HepG2 (cell line): ENCODE measurements at regions not wholly inside any gene's neighbourhood (a gene's known extent, or its start where the extent isn't known, plus 50 kb on each side); places are given as distances from the start of the nearest gene placed in this dataset.

ENCODE experiments used
- ATAC-seq: fragments of 200-7000 bp; cut with Tn5 transposase; 3 replicates; pipeline ENCODE4 v1.9.1; 2020; ENCODE audit warnings: mild to moderate bottlenecking, moderate library complexity
- BruUV-seq: library from RNA; stranded (reverse); fragments of 400-500 nt; replicated peaks from 2 replicates; lab custom pipeline; 2021; lab: Mats Ljungman, UMichigan
- CTCF ChIA-PET: fragments of 300-600 bp; formaldehyde crosslinking; extraction: SDS; loops from one replicate; lab custom pipeline; 2021; ENCODE audit warnings: low total read pairs, inconsistent platforms, low intra/inter-chr PET ratio; lab: Yijun Ruan, JAX
- POLR2A ChIA-PET: fragments of 350-600 bp; sonication (Branson Sonifier 250); formaldehyde crosslinking; loops from one replicate; lab custom pipeline; 2020; ENCODE audit warnings: antibody characterized with exemption, inconsistent platforms; lab: Yijun Ruan, JAX
- DNase-seq: peaks from one replicate; pipeline ENCODE4 v3.0.0-alpha.2; 2015; ENCODE audit warnings: low spot score
- FAIRE-seq: peaks from 3 replicates; lab custom pipeline; 2011; peaks lifted over from hg19 to GRCh38; lab: Jason Lieb, UNC
- H2AFZ ChIP-seq: one replicate; pipeline ENCODE4 v1.6.1; 2011; ENCODE audit warnings: low read length, inconsistent platforms
- H3K27ac ChIP-seq: fragments of 300-600 bp; 3 replicates; pipeline ENCODE4 v1.8.0; 2011; ENCODE audit warnings: mixed run types, mild to moderate bottlenecking, mixed read lengths, low read length, inconsistent platforms; ENCODE audit not compliant: insufficient read depth; ENCODE audit errors: extremely low read length
- H3K27me3 ChIP-seq, 2 experiments: fragments of 200-600 bp in 1 of 2; 2 replicates in 1 of 2; 3 replicates in 1 of 2; pipeline versions ENCODE4 v1.6.0 to v1.8.0; 2011; ENCODE audit warnings: low read length in 2 of 2, mild to moderate bottlenecking in 2 of 2, moderate library complexity in 2 of 2, inconsistent platforms in 1 of 2; ENCODE audit not compliant: insufficient read depth in 2 of 2, control insufficient read depth in 1 of 2
- H3K36me3 ChIP-seq, 2 experiments: fragments of 200-600 bp in 1 of 2; replicated peaks in 1 of 2; 2 replicates in 1 of 2; 3 replicates in 1 of 2; pipeline versions ENCODE4 v1.5.1 to v1.8.0; 2011; ENCODE audit warnings: low read length in 2 of 2, inconsistent platforms in 1 of 2; ENCODE audit not compliant: insufficient read depth in 2 of 2, control insufficient read depth in 1 of 2
- H3K4me1 ChIP-seq: 2 replicates; pipeline ENCODE4 v1.5.1; 2012; ENCODE audit warnings: low read length, inconsistent platforms; ENCODE audit not compliant: insufficient read depth
- H3K4me2 ChIP-seq: 2 replicates; pipeline ENCODE4 v1.6.0; 2011; ENCODE audit warnings: low read depth, low read length, inconsistent platforms
- H3K4me3 ChIP-seq, 3 experiments: fragments of 200-600 bp in 1 of 3; sonication (generic), shearing (Covaris generic) in 1 of 3; replicated peaks in 1 of 3; 2 replicates each; pipeline ENCODE4 v1.5.1; 2011 to 2016; ENCODE audit warnings: low read length in 3 of 3, inconsistent platforms in 2 of 3, low read depth in 2 of 3, mild to moderate bottlenecking in 2 of 3, control low read depth in 1 of 3, mixed read lengths in 1 of 3; ENCODE audit not compliant: insufficient read depth in 1 of 3
- H3K79me2 ChIP-seq: one replicate; pipeline ENCODE4 v1.6.1; 2011; ENCODE audit warnings: low read length, inconsistent platforms; ENCODE audit not compliant: insufficient read depth
- H3K9ac ChIP-seq: 2 replicates; pipeline ENCODE4 v1.6.0; 2011; ENCODE audit warnings: mild to moderate bottlenecking, low read depth, low read length, inconsistent platforms; ENCODE audit not compliant: insufficient read depth
- H3K9me3 ChIP-seq: 2 replicates; pipeline ENCODE4 v1.5.1; 2012; ENCODE audit warnings: mild to moderate bottlenecking, low read length
- H4K20me1 ChIP-seq: 2 replicates; pipeline ENCODE4 v1.6.0; 2011; ENCODE audit warnings: inconsistent platforms, mild to moderate bottlenecking, low read length, moderate library complexity; ENCODE audit not compliant: insufficient read depth
- BCL6 ChIP-seq: IDR thresholded peaks from 2 replicates; pipeline ENCODE4 v1.6.1; 2016; ENCODE audit warnings: missing genetic modification reagents, missing compliant biosample characterization
- HDAC1 ChIP-seq: sonication (generic); formaldehyde crosslinking; IDR thresholded peaks from 2 replicates; pipeline ENCODE4 v1.5.1; 2020; ENCODE audit warnings: mild to moderate bottlenecking, missing genetic modification reagents
- HOXA3 ChIP-seq: sonication (generic); formaldehyde crosslinking; IDR thresholded peaks from 2 replicates; pipeline ENCODE4 v1.5.0; 2020; ENCODE audit warnings: missing genetic modification reagents
- KLF13 ChIP-seq: sonication (generic); formaldehyde crosslinking; IDR thresholded peaks from 2 replicates; pipeline ENCODE4 v1.4.0; 2020; ENCODE audit warnings: mild to moderate bottlenecking, missing genetic modification reagents
- MAFG ChIP-seq: sonication (generic); formaldehyde crosslinking; IDR thresholded peaks from 2 replicates; pipeline ENCODE4 v1.5.1; 2020; ENCODE audit warnings: mild to moderate bottlenecking, missing genetic modification reagents
- NR1H2 ChIP-seq: sonication (generic); formaldehyde crosslinking; IDR thresholded peaks from 2 replicates; pipeline ENCODE4 v1.8.1; 2022; ENCODE audit warnings: low read depth, missing genetic modification reagents, borderline replicate concordance
- SRSF4 ChIP-seq: fragments of 200-400 bp; formaldehyde crosslinking; IDR thresholded peaks from one replicate; pipeline ENCODE4 v1.6.1; 2018; ENCODE audit warnings: mild to moderate bottlenecking, low read depth, low read length, moderate library complexity; ENCODE audit not compliant: poor library complexity, severe bottlenecking
- SUZ12 ChIP-seq: fragments of 150-350 bp; IDR thresholded peaks from 2 replicates; pipeline ENCODE4 v1.6.1; 2014; ENCODE audit warnings: low read depth, low read length
- ZBTB1 ChIP-seq: sonication (generic); formaldehyde crosslinking; IDR thresholded peaks from 2 replicates; pipeline ENCODE4 v1.4.0; 2020; ENCODE audit warnings: missing genetic modification reagents, borderline replicate concordance
- ZMYM3 ChIP-seq: sonication (generic); formaldehyde crosslinking; IDR thresholded peaks from 2 replicates; pipeline ENCODE4 v1.5.1; 2020; ENCODE audit warnings: mild to moderate bottlenecking, missing genetic modification reagents
- ZNF615 ChIP-seq: sonication (generic); formaldehyde crosslinking; IDR thresholded peaks from 2 replicates; pipeline ENCODE4 v1.5.0; 2020; ENCODE audit warnings: mild to moderate bottlenecking, missing genetic modification reagents, borderline replicate concordance
- ZNF766 ChIP-seq: sonication (generic); formaldehyde crosslinking; IDR thresholded peaks from 2 replicates; pipeline ENCODE4 v1.5.0; 2020; ENCODE audit warnings: missing genetic modification reagents, borderline replicate concordance
- ZNF780A ChIP-seq: sonication (generic); formaldehyde crosslinking; IDR thresholded peaks from 2 replicates; pipeline ENCODE4 v1.8.0; 2022; ENCODE audit warnings: mild to moderate bottlenecking, missing genetic modification reagents, moderate library complexity
- ZNF839 ChIP-seq: sonication (generic); formaldehyde crosslinking; IDR thresholded peaks from 2 replicates; pipeline ENCODE4 v1.4.0; 2020; ENCODE audit warnings: missing genetic modification reagents, mild to moderate bottlenecking, borderline replicate concordance
- ZNF841 ChIP-seq: sonication (generic); formaldehyde crosslinking; IDR thresholded peaks from 2 replicates; pipeline ENCODE4 v1.8.1; 2023; ENCODE audit warnings: missing genetic modification reagents, borderline replicate concordance
- WGBS: methylation state at CpG from one replicate; pipeline ENCODE4 v1.1.6; 2017; ENCODE audit warnings: low lambda C conversion rate; 5-methylcytosine and 5-hydroxymethylcytosine counted together
- in situ Hi-C: cut with HindIII; loops from 2 replicates; pipeline ENCODE4 v1.10.0; 2017; ENCODE audit warnings: low pct_unique_long_range_greater_than_20kb; ENCODE audit not compliant: extremely low pct_ligation_motif_present
- intact Hi-C: fragments of 100-400 bp; cut with micrococcal nuclease; formaldehyde crosslinking; loops from one replicate; pipeline ENCODE4 v1.10.0; 2022; ENCODE audit not compliant: unreplicated experiment
- TF ChIP-seq, protein P1 (sequence below): sonication (generic); formaldehyde crosslinking; IDR thresholded peaks from 2 replicates; pipeline ENCODE4 v1.8.1; 2023; ENCODE audit warnings: mild to moderate bottlenecking, missing genetic modification reagents
- TF ChIP-seq, protein P2 (sequence below): sonication (generic); formaldehyde crosslinking; IDR thresholded peaks from 2 replicates; pipeline ENCODE4 v1.4.0; 2020; ENCODE audit warnings: missing genetic modification reagents
- TF ChIP-seq, protein P3 (sequence below): sonication (generic); formaldehyde crosslinking; IDR thresholded peaks from 2 replicates; pipeline ENCODE4 v1.5.0; 2020; ENCODE audit warnings: mild to moderate bottlenecking, missing genetic modification reagents, moderate library complexity

DNA sequence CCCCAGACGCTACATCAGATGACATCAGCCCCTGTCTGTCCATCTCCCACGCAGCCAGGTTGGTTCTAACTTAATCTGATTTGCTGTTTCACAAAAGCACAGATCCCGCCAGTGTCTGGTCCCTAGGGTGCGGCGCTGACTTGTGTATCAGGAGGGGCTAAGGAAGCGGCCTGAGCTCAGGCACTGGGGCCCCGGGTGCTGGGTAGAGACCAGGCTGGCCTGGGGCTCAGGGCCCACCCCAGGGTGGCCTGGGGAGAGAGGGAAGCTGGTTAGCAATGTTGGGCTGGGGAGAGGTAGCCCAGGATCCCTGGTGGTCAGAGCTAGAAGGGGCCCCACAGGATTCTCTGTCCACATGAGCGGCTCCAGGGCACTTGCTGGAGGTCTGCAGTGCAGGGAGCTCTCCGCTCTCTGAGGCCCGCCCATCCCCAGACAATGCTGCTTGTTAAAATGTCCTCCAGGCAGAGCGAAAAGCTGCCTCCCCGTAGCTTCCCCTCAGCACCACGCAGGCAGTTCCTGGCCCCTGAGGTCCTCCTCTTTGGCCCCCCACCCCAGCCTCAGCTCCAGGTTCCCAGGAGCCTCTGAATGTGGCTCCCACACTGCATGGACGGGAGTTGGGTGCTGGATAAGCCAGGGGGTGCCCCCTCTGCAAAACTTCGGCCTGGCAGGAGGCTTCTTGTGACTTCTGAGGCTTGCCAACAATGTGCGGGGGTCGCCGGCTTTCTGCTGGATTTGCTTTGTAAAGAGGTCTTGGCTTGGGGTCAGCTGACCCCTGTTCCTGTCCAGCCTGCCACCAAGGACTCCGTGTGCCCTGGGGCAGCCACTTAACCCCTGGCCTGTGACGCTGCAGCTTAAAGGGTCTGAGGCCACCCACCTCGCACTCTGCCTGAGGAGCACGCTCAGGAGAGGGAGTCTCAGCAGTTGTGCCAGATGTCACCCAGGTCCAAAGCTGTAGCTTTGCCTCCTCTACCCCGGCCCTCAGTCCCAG is 112.9 kb downstream of the CPZ start:
- WGBS = 0% methylated on average over 3 of the region's 23 CpGs
- no peak overlapping the region for H3K4me3 ChIP-seq
- ChIA-PET POLR2A (no interaction called here), CTCF (no interaction called here)
- no peaks in the 10 kb centered on the region for H3K4me1 ChIP-seq
- FAIRE-seq = no peak
- H3K27me3 ChIP-seq = peaks cover 10 to 91% of the 10 kb centered on the region in 2 experiments; a peak in 4 of 5 replicates
- no peak overlapping the region for H3K4me2 ChIP-seq
- H3K27ac ChIP-seq = no peak overlapping the region
- H4K20me1 ChIP-seq = no peaks in the 10 kb centered on the region
- H3K36me3 ChIP-seq = no peaks in the 10 kb centered on the region
- in situ Hi-C loops (no loop called here), intact Hi-C loops (no loop called here)
- H3K79me2 ChIP-seq = no peaks in the 10 kb centered on the region
- DNase-seq = no peak
- TF ChIP-seq ZNF766 (CRISPR knock-in tag) = no peak
- no peak for TF ChIP-seq ZMYM3 (CRISPR knock-in tag)
- no peak for TF ChIP-seq HDAC1 (CRISPR knock-in tag)
- no peak for TF ChIP-seq NR1H2
- TF ChIP-seq, protein P1, sequence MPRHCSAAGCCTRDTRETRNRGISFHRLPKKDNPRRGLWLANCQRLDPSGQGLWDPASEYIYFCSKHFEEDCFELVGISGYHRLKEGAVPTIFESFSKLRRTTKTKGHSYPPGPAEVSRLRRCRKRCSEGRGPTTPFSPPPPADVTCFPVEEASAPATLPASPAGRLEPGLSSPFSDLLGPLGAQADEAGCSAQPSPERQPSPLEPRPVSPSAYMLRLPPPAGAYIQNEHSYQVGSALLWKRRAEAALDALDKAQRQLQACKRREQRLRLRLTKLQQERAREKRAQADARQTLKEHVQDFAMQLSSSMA (CRISPR knock-in tag) = no peak
- TF ChIP-seq ZNF839 (CRISPR knock-in tag) = no peak
- TF ChIP-seq SUZ12 = no peak
- no peak for TF ChIP-seq ZBTB1 (CRISPR knock-in tag)
- no peak for TF ChIP-seq SRSF4
- TF ChIP-seq ZNF780A = no peak
- no peak for TF ChIP-seq BCL6 (CRISPR knock-in tag)
- TF ChIP-seq ZNF841 (CRISPR knock-in tag) = no peak
- TF ChIP-seq HOXA3 (CRISPR knock-in tag) = no peak
- TF ChIP-seq KLF13 (CRISPR knock-in tag) = no peak
- no peak for TF ChIP-seq ZNF615 (CRISPR knock-in tag)
- TF ChIP-seq, protein P2, sequence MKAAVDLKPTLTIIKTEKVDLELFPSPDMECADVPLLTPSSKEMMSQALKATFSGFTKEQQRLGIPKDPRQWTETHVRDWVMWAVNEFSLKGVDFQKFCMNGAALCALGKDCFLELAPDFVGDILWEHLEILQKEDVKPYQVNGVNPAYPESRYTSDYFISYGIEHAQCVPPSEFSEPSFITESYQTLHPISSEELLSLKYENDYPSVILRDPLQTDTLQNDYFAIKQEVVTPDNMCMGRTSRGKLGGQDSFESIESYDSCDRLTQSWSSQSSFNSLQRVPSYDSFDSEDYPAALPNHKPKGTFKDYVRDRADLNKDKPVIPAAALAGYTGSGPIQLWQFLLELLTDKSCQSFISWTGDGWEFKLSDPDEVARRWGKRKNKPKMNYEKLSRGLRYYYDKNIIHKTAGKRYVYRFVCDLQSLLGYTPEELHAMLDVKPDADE (CRISPR knock-in tag) = no peak
- TF ChIP-seq MAFG (CRISPR knock-in tag) = no peak
- TF ChIP-seq, protein P3, sequence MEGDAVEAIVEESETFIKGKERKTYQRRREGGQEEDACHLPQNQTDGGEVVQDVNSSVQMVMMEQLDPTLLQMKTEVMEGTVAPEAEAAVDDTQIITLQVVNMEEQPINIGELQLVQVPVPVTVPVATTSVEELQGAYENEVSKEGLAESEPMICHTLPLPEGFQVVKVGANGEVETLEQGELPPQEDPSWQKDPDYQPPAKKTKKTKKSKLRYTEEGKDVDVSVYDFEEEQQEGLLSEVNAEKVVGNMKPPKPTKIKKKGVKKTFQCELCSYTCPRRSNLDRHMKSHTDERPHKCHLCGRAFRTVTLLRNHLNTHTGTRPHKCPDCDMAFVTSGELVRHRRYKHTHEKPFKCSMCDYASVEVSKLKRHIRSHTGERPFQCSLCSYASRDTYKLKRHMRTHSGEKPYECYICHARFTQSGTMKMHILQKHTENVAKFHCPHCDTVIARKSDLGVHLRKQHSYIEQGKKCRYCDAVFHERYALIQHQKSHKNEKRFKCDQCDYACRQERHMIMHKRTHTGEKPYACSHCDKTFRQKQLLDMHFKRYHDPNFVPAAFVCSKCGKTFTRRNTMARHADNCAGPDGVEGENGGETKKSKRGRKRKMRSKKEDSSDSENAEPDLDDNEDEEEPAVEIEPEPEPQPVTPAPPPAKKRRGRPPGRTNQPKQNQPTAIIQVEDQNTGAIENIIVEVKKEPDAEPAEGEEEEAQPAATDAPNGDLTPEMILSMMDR (CRISPR knock-in tag) = no peak
- ATAC-seq = 0 out of 3 replicates have a peak, but pooled peaks have one; percentile 16
- no peak overlapping the region for H2AFZ ChIP-seq
- BruUV-seq = no TSS peak
- no peaks in the 10 kb centered on the region for H3K9me3 ChIP-seq
- no peak overlapping the region for H3K9ac ChIP-seq
